ENCODE measurements at regions not wholly inside any gene's neighbourhood (a gene's known extent, or its start where the extent isn't known, plus 50 kb on each side); places are given as distances from the start of the nearest gene placed in this dataset.

DNA sequence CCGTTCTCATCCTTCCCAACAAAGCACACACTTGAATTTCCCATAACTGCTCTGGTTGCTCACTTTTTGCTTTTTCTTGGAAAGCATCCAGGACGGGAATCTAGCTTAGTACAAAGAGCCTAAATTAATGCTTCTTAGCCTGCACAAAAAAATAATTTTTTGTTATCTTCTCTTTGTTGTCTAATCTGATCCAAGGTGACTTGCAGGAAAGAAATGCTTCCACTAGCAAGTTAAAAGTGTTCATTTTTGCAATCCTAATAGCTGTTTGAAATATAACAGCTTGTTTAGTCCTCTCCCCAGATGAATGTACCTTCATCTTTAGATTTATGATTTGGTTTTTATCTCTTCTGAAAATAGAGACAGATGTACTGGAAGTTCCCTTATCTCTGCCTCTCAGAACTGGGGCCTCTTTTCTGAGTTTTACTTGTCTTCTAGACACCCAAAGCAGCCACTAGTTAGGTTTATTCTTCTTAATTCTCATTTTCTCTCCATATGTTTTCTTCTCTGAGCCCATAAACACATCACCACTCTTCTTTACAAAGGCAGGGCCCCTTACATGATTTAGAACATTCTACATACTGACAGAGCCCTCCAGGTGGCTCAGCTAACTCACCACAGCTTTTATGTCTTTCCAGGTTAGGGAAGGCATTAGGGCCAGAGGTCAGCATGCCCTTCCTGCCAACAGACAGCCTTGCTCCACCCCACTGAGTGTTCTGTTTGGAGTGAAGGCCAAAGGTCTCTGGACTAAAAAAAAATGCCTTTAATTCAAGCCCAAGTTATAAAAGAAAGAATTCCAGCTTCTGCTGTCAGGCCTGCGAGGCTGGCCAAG lies 74.7 kb upstream of the MAP4K3 start:
- H3K27me3 ChIP-seq (ENCODE audit: control insufficient read depth in 3 of 3, insufficient read depth in 3 of 3, low read length in 2 of 3) = no peaks in the 10 kb centered on the region
- H3K9me3 ChIP-seq (ENCODE audit: control insufficient read depth in 4 of 4, insufficient read depth in 3 of 4, low read length in 3 of 4) = no peaks in the 10 kb centered on the region
- H3K9ac ChIP-seq (ENCODE audit: insufficient read depth in 1 of 2, low read length in 2 of 2) = no peak overlapping the region
- no peaks in the 10 kb centered on the region for H3K36me3 ChIP-seq (ENCODE audit: control insufficient read depth in 4 of 4, insufficient read depth in 4 of 4, low read length in 4 of 4)
- WGBS, 2 donors = 67 to 73% methylated on average over 3 of the region's 3 CpGs
- TF ChIP-seq, protein P1, sequence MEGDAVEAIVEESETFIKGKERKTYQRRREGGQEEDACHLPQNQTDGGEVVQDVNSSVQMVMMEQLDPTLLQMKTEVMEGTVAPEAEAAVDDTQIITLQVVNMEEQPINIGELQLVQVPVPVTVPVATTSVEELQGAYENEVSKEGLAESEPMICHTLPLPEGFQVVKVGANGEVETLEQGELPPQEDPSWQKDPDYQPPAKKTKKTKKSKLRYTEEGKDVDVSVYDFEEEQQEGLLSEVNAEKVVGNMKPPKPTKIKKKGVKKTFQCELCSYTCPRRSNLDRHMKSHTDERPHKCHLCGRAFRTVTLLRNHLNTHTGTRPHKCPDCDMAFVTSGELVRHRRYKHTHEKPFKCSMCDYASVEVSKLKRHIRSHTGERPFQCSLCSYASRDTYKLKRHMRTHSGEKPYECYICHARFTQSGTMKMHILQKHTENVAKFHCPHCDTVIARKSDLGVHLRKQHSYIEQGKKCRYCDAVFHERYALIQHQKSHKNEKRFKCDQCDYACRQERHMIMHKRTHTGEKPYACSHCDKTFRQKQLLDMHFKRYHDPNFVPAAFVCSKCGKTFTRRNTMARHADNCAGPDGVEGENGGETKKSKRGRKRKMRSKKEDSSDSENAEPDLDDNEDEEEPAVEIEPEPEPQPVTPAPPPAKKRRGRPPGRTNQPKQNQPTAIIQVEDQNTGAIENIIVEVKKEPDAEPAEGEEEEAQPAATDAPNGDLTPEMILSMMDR (IDR thresholded peaks at IDR 0.05; ENCODE audit: control extremely low read depth, extremely low read depth) = no peak
- peak overlapping the region in 1 of 2 donors; percentile 76 for H3K27ac ChIP-seq (ENCODE audit: low read depth in 1 of 2, low read length in 1 of 2)
- DNase-seq = peak in 2 of 3 donors; percentile 63 to 71
- ATAC-seq (ENCODE audit: insufficient read depth, low FRiP score) = no peak
- peaks cover 10 to 72% (median 25%) of the 10 kb centered on the region in 5 donors for H3K4me1 ChIP-seq (ENCODE audit: control insufficient read depth in 5 of 5, insufficient read depth in 5 of 5, low read length in 5 of 5)
- no peak overlapping the region for H3K4me3 ChIP-seq

DNA sequence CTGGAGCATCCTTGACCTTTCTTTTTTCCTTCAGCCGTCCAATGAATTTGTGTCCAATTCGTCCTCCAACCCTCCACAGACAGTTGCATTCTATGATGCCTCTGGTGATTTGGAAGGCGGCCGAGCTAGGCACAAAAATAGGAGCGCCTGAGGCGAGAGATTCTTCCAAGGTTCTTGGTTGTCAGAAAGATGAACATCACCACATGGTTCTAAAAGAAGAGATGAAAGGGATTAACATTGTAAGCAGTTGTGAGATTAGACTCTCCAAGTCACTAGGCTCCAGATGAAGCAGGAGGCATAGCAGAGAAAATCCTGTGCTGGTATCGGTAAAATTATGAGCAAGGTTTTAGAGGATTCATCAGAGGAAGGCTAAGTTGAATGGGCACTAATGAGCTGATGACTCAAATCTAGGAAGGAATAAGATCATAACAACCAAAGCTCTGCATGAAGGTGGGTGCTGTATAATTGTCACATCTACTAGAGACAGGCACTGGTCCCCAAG lies 75.4 kb upstream of the MAP4K3 start:
- Histone ChIP-seq H3K9ac (ENCODE audit: insufficient read depth in 1 of 2, low read length in 2 of 2) (no peak overlapping the region), H3K9me3 (ENCODE audit: control insufficient read depth in 4 of 4, insufficient read depth in 3 of 4, low read length in 3 of 4) (no peaks in the 10 kb centered on the region), H3K27me3 (ENCODE audit: control insufficient read depth in 3 of 3, insufficient read depth in 3 of 3, low read length in 2 of 3) (no peaks in the 10 kb centered on the region), H3K4me3 (no peak overlapping the region), H3K36me3 (ENCODE audit: control insufficient read depth in 4 of 4, insufficient read depth in 4 of 4, low read length in 4 of 4) (no peaks in the 10 kb centered on the region), H3K4me1 (ENCODE audit: control insufficient read depth in 5 of 5, insufficient read depth in 5 of 5, low read length in 5 of 5) (peaks cover 13 to 76% (median 29%) of the 10 kb centered on the region in 5 donors), H3K27ac (ENCODE audit: low read depth in 1 of 2, low read length in 1 of 2) (peak overlapping the region in 1 of 2 donors; percentile 76)
- ATAC-seq (ENCODE audit: insufficient read depth, low FRiP score) (no peak), DNase-seq (peak in 2 of 3 donors; percentile 23 to 37)
- TF ChIP-seq, protein P1 (IDR thresholded peaks at IDR 0.05; ENCODE audit: control extremely low read depth, extremely low read depth) = no peak
- WGBS, 2 donors = 71 to 87% methylated on average over 7 of the region's 7 CpGs

DNA sequence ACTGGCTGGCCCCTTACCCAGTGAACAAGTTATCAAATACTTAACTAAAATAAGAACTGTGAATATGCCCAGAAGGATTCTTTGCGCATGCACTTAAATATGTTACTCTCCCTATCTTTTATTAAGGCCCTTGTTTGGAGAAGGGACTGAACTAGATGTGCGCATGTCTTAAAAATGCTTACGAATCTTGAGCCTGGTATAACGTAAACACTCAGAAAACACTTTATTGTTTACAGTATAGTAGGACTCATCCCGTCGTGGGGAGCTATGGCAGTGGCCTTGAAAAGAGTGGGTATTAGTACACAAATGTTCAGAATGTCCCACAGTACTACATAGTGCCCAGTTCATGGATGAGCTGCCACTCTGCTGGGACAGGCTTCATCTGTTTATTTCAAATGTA lies 75.9 kb upstream of the MAP4K3 start:
- TF ChIP-seq, protein P1 (IDR thresholded peaks at IDR 0.05; ENCODE audit: control extremely low read depth, extremely low read depth) = no peak
- Histone ChIP-seq H3K4me3 (no peak overlapping the region), H3K9me3 (ENCODE audit: control insufficient read depth in 4 of 4, insufficient read depth in 3 of 4, low read length in 3 of 4) (no peaks in the 10 kb centered on the region), H3K4me1 (ENCODE audit: control insufficient read depth in 5 of 5, insufficient read depth in 5 of 5, low read length in 5 of 5) (peaks cover 13 to 76% (median 27%) of the 10 kb centered on the region in 5 donors), H3K9ac (ENCODE audit: insufficient read depth in 1 of 2, low read length in 2 of 2) (no peak overlapping the region), H3K27ac (ENCODE audit: low read depth in 1 of 2, low read length in 1 of 2) (peak overlapping the region in 1 of 2 donors; percentile 76), H3K36me3 (ENCODE audit: control insufficient read depth in 4 of 4, insufficient read depth in 4 of 4, low read length in 4 of 4) (no peaks in the 10 kb centered on the region), H3K27me3 (ENCODE audit: control insufficient read depth in 3 of 3, insufficient read depth in 3 of 3, low read length in 2 of 3) (no peaks in the 10 kb centered on the region)
- DNase-seq (peak in 1 of 3 donors; percentile 28), ATAC-seq (ENCODE audit: insufficient read depth, low FRiP score) (no peak)
- WGBS, 2 donors = 66 to 79% methylated on average over 6 of the region's 6 CpGs

Measured in lung (tissue), 11 donors.